ENCODE measurements at regions not wholly inside any gene's neighbourhood (a gene's known extent, or its start where the extent isn't known, plus 50 kb on each side); places are given as distances from the start of the nearest gene placed in this dataset.

- Histone ChIP-seq H2BK5ac (ENCODE audit: low read length) (no peak overlapping the region), H2BK120ac (ENCODE audit: low read depth, low read length) (no peak overlapping the region), H3K27me3 (ENCODE audit: insufficient read depth, low read length, poor library complexity) (no peaks in the 10 kb centered on the region), H3K79me2 (ENCODE audit: control insufficient read depth, insufficient read depth, low read length) (no peaks in the 10 kb centered on the region), H3K4me1 (ENCODE audit: control insufficient read depth, low read depth, low read length) (no peaks in the 10 kb centered on the region), H3K18ac (ENCODE audit: low read length) (no peak overlapping the region), H3K23ac (ENCODE audit: low read length) (no peak overlapping the region), H2AK5ac (ENCODE audit: low read length) (no peak overlapping the region), H3K79me1 (ENCODE audit: low read length) (no peaks in the 10 kb centered on the region), H3K4me3 (ENCODE audit: low read length) (no peak overlapping the region), H3K36me3 (ENCODE audit: control insufficient read depth, insufficient read depth, low read length) (no peaks in the 10 kb centered on the region), H3K4me2 (ENCODE audit: low read length) (no peak overlapping the region), H4K5ac (ENCODE audit: low read length) (no peak overlapping the region), H3K56ac (ENCODE audit: low read length) (no peak overlapping the region), H3K9ac (ENCODE audit: low read length) (no peak overlapping the region), H3K4ac (ENCODE audit: low read depth, low read length) (no peak overlapping the region), H3K27ac (ENCODE audit: low read depth, low read length) (no peak overlapping the region), H2BK15ac (replicated peaks; ENCODE audit: low read depth) (no peak overlapping the region), H4K8ac (ENCODE audit: low read depth, low read length) (no peak overlapping the region)
- no peak for DNase-seq
- WGBS (ENCODE audit: extremely low coverage, insufficient coverage, low lambda C conversion rate) = no CpG with 5 or more reads among the region's 6 CpGs
Measured at GRCh38 chr17:12290207-12290606, 269.5 kb downstream of the MAP2K4 start.

- Histone ChIP-seq H3K4me1 (ENCODE audit: control insufficient read depth, low read depth, low read length) (no peaks in the 10 kb centered on the region), H3K56ac (ENCODE audit: low read length) (no peak overlapping the region), H3K4me3 (ENCODE audit: low read length) (no peak overlapping the region), H3K18ac (ENCODE audit: low read length) (no peak overlapping the region), H3K36me3 (ENCODE audit: control insufficient read depth, insufficient read depth, low read length) (no peaks in the 10 kb centered on the region), H2BK5ac (ENCODE audit: low read length) (no peak overlapping the region), H3K4ac (ENCODE audit: low read depth, low read length) (no peak overlapping the region), H2AK5ac (ENCODE audit: low read length) (no peak overlapping the region), H3K9ac (ENCODE audit: low read length) (no peak overlapping the region), H3K23ac (ENCODE audit: low read length) (no peak overlapping the region), H4K8ac (ENCODE audit: low read depth, low read length) (no peak overlapping the region), H3K27ac (ENCODE audit: low read depth, low read length) (no peak overlapping the region), H4K5ac (ENCODE audit: low read length) (no peak overlapping the region), H3K27me3 (ENCODE audit: insufficient read depth, low read length, poor library complexity) (no peaks in the 10 kb centered on the region), H3K79me2 (ENCODE audit: control insufficient read depth, insufficient read depth, low read length) (no peaks in the 10 kb centered on the region), H2BK120ac (ENCODE audit: low read depth, low read length) (no peak overlapping the region), H2BK15ac (replicated peaks; ENCODE audit: low read depth) (no peak overlapping the region), H3K4me2 (ENCODE audit: low read length) (no peak overlapping the region), H3K79me1 (ENCODE audit: low read length) (no peaks in the 10 kb centered on the region)
- peak; percentile 42 for DNase-seq
- no CpG with 5 or more reads among the region's 5 CpGs for WGBS (ENCODE audit: extremely low coverage, insufficient coverage, low lambda C conversion rate)
Measured at GRCh38 chr17:12296209-12296625, 275.5 kb downstream of the MAP2K4 start.

- no peaks in the 10 kb centered on the region for H3K79me2 ChIP-seq (ENCODE audit: control insufficient read depth, insufficient read depth, low read length)
- no CpG with 5 or more reads among the region's 4 CpGs for WGBS (ENCODE audit: extremely low coverage, insufficient coverage, low lambda C conversion rate)
- no peak overlapping the region for H3K4ac ChIP-seq (ENCODE audit: low read depth, low read length)
- H4K8ac ChIP-seq (ENCODE audit: low read depth, low read length) = no peak overlapping the region
- H2BK5ac ChIP-seq (ENCODE audit: low read length) = no peak overlapping the region
- no peak overlapping the region for H3K4me3 ChIP-seq (ENCODE audit: low read length)
- H3K18ac ChIP-seq (ENCODE audit: low read length) = no peak overlapping the region
- H2AK5ac ChIP-seq (ENCODE audit: low read length) = no peak overlapping the region
- H3K4me2 ChIP-seq (ENCODE audit: low read length) = no peak overlapping the region
- H3K27ac ChIP-seq (ENCODE audit: low read depth, low read length) = no peak overlapping the region
- no peaks in the 10 kb centered on the region for H3K4me1 ChIP-seq (ENCODE audit: control insufficient read depth, low read depth, low read length)
- no peak overlapping the region for H2BK120ac ChIP-seq (ENCODE audit: low read depth, low read length)
- no peak overlapping the region for H3K23ac ChIP-seq (ENCODE audit: low read length)
- DNase-seq = no peak
- H3K27me3 ChIP-seq (ENCODE audit: insufficient read depth, low read length, poor library complexity) = no peaks in the 10 kb centered on the region
- no peaks in the 10 kb centered on the region for H3K36me3 ChIP-seq (ENCODE audit: control insufficient read depth, insufficient read depth, low read length)
- H2BK15ac ChIP-seq (replicated peaks; ENCODE audit: low read depth) = no peak overlapping the region
- H3K9ac ChIP-seq (ENCODE audit: low read length) = no peak overlapping the region
- H4K5ac ChIP-seq (ENCODE audit: low read length) = no peak overlapping the region
- no peaks in the 10 kb centered on the region for H3K79me1 ChIP-seq (ENCODE audit: low read length)
- H3K56ac ChIP-seq (ENCODE audit: low read length) = no peak overlapping the region
Measured at GRCh38 chr17:12301551-12301950, 280.9 kb downstream of the MAP2K4 start.

GRCh38 chr17:12302711-12303110, 282.0 kb downstream of the MAP2K4 start:
- Histone ChIP-seq H4K5ac (ENCODE audit: low read length) (no peak overlapping the region), H3K23ac (ENCODE audit: low read length) (no peak overlapping the region), H2BK5ac (ENCODE audit: low read length) (no peak overlapping the region), H2AK5ac (ENCODE audit: low read length) (no peak overlapping the region), H3K4me2 (ENCODE audit: low read length) (no peak overlapping the region), H3K4me1 (ENCODE audit: control insufficient read depth, low read depth, low read length) (no peaks in the 10 kb centered on the region), H2BK120ac (ENCODE audit: low read depth, low read length) (no peak overlapping the region), H4K8ac (ENCODE audit: low read depth, low read length) (no peak overlapping the region), H3K4ac (ENCODE audit: low read depth, low read length) (no peak overlapping the region), H3K56ac (ENCODE audit: low read length) (no peak overlapping the region), H3K36me3 (ENCODE audit: control insufficient read depth, insufficient read depth, low read length) (no peaks in the 10 kb centered on the region), H3K18ac (ENCODE audit: low read length) (no peak overlapping the region), H3K27ac (ENCODE audit: low read depth, low read length) (no peak overlapping the region), H2BK15ac (replicated peaks; ENCODE audit: low read depth) (no peak overlapping the region), H3K27me3 (ENCODE audit: insufficient read depth, low read length, poor library complexity) (no peaks in the 10 kb centered on the region), H3K4me3 (ENCODE audit: low read length) (no peak overlapping the region), H3K79me2 (ENCODE audit: control insufficient read depth, insufficient read depth, low read length) (no peaks in the 10 kb centered on the region), H3K79me1 (ENCODE audit: low read length) (no peaks in the 10 kb centered on the region), H3K9ac (ENCODE audit: low read length) (no peak overlapping the region)
- WGBS (ENCODE audit: extremely low coverage, insufficient coverage, low lambda C conversion rate) = no CpG with 5 or more reads among the region's 3 CpGs
- DNase-seq = no peak

- no peaks in the 10 kb centered on the region for H3K4me1 ChIP-seq (ENCODE audit: control insufficient read depth, low read depth, low read length)
- H3K18ac ChIP-seq (ENCODE audit: low read length) = no peak overlapping the region
- no peaks in the 10 kb centered on the region for H3K36me3 ChIP-seq (ENCODE audit: control insufficient read depth, insufficient read depth, low read length)
- H4K5ac ChIP-seq (ENCODE audit: low read length) = no peak overlapping the region
- no peak overlapping the region for H2BK120ac ChIP-seq (ENCODE audit: low read depth, low read length)
- no peak overlapping the region for H4K8ac ChIP-seq (ENCODE audit: low read depth, low read length)
- H2AK5ac ChIP-seq (ENCODE audit: low read length) = no peak overlapping the region
- no peaks in the 10 kb centered on the region for H3K27me3 ChIP-seq (ENCODE audit: insufficient read depth, low read length, poor library complexity)
- no peak for DNase-seq
- no peak overlapping the region for H3K9ac ChIP-seq (ENCODE audit: low read length)
- H3K23ac ChIP-seq (ENCODE audit: low read length) = no peak overlapping the region
- no CpG with 5 or more reads among the region's 1 CpG for WGBS (ENCODE audit: extremely low coverage, insufficient coverage, low lambda C conversion rate)
- H3K4me3 ChIP-seq (ENCODE audit: low read length) = no peak overlapping the region
- H3K79me1 ChIP-seq (ENCODE audit: low read length) = no peaks in the 10 kb centered on the region
- H3K4ac ChIP-seq (ENCODE audit: low read depth, low read length) = no peak overlapping the region
- no peak overlapping the region for H3K56ac ChIP-seq (ENCODE audit: low read length)
- H2BK15ac ChIP-seq (replicated peaks; ENCODE audit: low read depth) = no peak overlapping the region
- H2BK5ac ChIP-seq (ENCODE audit: low read length) = no peak overlapping the region
- no peak overlapping the region for H3K4me2 ChIP-seq (ENCODE audit: low read length)
- no peaks in the 10 kb centered on the region for H3K79me2 ChIP-seq (ENCODE audit: control insufficient read depth, insufficient read depth, low read length)
- no peak overlapping the region for H3K27ac ChIP-seq (ENCODE audit: low read depth, low read length)
Measured at GRCh38 chr17:12310811-12311210, 290.1 kb downstream of the MAP2K4 start.

- Histone ChIP-seq H3K79me1 (ENCODE audit: low read length) (no peaks in the 10 kb centered on the region), H3K4me1 (ENCODE audit: control insufficient read depth, low read depth, low read length) (no peaks in the 10 kb centered on the region), H3K23ac (ENCODE audit: low read length) (no peak overlapping the region), H2BK15ac (replicated peaks; ENCODE audit: low read depth) (no peak overlapping the region), H2AK5ac (ENCODE audit: low read length) (no peak overlapping the region), H3K4me3 (ENCODE audit: low read length) (no peak overlapping the region), H3K56ac (ENCODE audit: low read length) (no peak overlapping the region), H3K4ac (ENCODE audit: low read depth, low read length) (no peak overlapping the region), H3K9ac (ENCODE audit: low read length) (no peak overlapping the region), H3K27ac (ENCODE audit: low read depth, low read length) (no peak overlapping the region), H2BK5ac (ENCODE audit: low read length) (no peak overlapping the region), H3K18ac (ENCODE audit: low read length) (no peak overlapping the region), H3K4me2 (ENCODE audit: low read length) (no peak overlapping the region), H4K5ac (ENCODE audit: low read length) (no peak overlapping the region), H3K27me3 (ENCODE audit: insufficient read depth, low read length, poor library complexity) (no peaks in the 10 kb centered on the region), H2BK120ac (ENCODE audit: low read depth, low read length) (no peak overlapping the region), H3K36me3 (ENCODE audit: control insufficient read depth, insufficient read depth, low read length) (no peaks in the 10 kb centered on the region), H4K8ac (ENCODE audit: low read depth, low read length) (no peak overlapping the region), H3K79me2 (ENCODE audit: control insufficient read depth, insufficient read depth, low read length) (no peaks in the 10 kb centered on the region)
- DNase-seq = no peak
Measured at GRCh38 chr17:12312692-12313091, 292.0 kb downstream of the MAP2K4 start.

Data from mesendoderm (in vitro differentiated cells).